Lower lobe of right lung (tissue), 2 donors: ENCODE measurements at regions not wholly inside any gene's neighbourhood (a gene's known extent, or its start where the extent isn't known, plus 50 kb on each side); places are given as distances from the start of the nearest gene placed in this dataset.
"Not testable (repeated sequence)": the region's sequence is repeated elsewhere in the genome, so short reads cannot be mapped to it uniquely, and the experiment has no call there.

Source experiments
- ATAC-seq, 2 donors: fragments of 200-7000 bp; cut with Tn5 transposase; one replicate each; pipeline ENCODE4 v1.9.1; 2020 to 2022; ENCODE audit warnings: mild to moderate bottlenecking in 2 of 2, moderate library complexity in 2 of 2
- DNase-seq: peaks from one replicate; pipeline ENCODE4 v3.0.0-alpha.2; 2020
- H3K27ac ChIP-seq: fragments of 200-600 bp; one replicate; pipeline ENCODE4 v1.8.0; 2022
- H3K27me3 ChIP-seq: fragments of 200-600 bp; one replicate; pipeline ENCODE4 v1.8.0; 2022; ENCODE audit warnings: low read depth
- H3K36me3 ChIP-seq: fragments of 200-600 bp; one replicate; pipeline ENCODE4 v1.8.0; 2022; ENCODE audit warnings: mild to moderate bottlenecking
- H3K4me1 ChIP-seq: fragments of 200-600 bp; one replicate; pipeline ENCODE4 v1.8.0; 2022
- H3K4me3 ChIP-seq: fragments of 200-600 bp; one replicate; pipeline ENCODE4 v1.8.0; 2022; ENCODE audit warnings: mild to moderate bottlenecking
- H3K9me3 ChIP-seq: fragments of 200-600 bp; one replicate; pipeline ENCODE4 v1.8.0; 2022
- intact Hi-C: fragments of 100-400 bp; cut with DNase I; formaldehyde crosslinking; loops from one replicate; pipeline ENCODE4 v1.11.0; 2022
- TF ChIP-seq, protein P1 (sequence below): fragments of 200-600 bp; IDR thresholded peaks from one replicate; pipeline ENCODE4 v1.8.0; 2022; ENCODE audit warnings: antibody characterized with exemption, mild to moderate bottlenecking
- donor health status: DM: no; HTN: yes; CAD: no; lungs with severe emphysema.

DNA sequence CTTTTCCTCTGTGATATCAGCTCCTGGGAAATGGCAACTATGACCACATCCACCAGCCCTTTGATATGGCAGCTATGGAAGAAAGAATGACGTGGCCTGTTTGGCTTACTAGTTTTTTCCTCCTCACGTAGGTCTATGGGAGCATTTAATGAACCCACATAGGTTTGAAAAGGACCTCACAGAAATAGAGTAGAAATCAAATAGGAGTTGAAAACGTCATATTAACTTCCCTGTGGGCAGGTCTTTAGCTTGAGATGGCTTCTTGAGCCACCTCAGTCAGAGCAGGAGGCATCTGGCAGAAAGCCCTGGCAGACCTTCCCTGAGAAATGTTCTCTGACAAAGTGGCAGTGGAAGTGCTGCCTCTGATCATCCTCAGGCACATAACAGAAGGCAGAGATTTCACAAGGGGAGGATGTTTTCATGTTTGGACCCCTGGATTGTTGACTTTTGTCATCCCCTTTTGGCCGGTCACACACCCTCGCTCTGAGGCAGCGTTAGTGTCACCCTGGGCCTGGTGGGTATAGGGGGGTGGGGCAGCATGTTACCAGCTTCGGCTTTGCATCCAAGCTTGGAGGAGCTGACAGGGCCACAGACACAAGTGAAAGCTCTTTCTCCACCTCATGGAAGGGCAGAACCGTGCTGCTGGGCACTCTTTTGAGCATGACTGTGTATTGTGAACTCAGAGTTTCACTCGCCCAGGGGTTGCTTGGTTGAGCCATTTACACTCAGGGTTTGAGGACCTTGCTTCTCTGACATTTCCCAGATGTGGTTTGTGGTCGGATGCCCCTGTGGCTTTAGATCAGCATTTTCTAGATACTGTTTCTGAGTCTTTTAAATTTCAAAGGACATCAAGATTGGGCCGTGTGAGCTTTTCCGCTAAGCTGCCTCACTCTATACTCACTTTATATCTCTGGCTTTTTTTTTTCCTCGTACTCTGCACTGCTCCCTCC, 184.2 kb downstream of the STK31 start:
- no peak overlapping the region for H3K27ac ChIP-seq

DNA sequence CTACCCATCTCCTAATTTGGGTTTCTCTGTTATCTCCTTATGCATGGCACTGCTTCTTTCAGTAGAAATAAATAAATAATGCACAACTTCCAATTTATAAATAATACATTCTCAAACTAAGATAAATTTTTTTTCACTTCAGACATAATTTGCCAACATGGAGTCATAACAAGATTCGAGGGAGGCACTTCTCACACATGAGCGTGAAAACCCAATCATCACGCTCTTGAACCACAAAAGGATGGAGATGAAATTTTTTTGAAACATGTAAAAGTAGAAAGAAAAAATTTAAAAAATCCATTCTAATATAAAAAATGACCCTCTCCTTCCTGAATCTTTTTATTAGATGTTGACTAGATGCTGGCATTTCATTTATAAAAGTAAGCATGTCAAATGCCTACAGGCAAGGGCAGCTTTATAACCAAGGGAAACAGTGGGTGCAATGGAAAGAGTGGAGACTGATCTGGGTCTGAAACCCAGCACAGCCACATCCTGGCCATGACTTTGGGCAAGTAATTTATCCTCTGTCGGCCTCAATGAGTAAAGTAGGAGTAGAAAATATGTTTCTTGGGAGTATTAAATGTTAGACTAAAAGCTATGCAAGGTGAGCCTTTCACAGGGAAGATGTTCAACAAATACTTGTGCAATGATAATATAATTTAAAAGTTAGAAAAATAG, 185.0 kb downstream of the STK31 start:
- no peaks in the 10 kb centered on the region for H3K36me3 ChIP-seq
- intact Hi-C loops = no loop called here
- no peaks in the 10 kb centered on the region for H3K9me3 ChIP-seq
- TF ChIP-seq, protein P1, sequence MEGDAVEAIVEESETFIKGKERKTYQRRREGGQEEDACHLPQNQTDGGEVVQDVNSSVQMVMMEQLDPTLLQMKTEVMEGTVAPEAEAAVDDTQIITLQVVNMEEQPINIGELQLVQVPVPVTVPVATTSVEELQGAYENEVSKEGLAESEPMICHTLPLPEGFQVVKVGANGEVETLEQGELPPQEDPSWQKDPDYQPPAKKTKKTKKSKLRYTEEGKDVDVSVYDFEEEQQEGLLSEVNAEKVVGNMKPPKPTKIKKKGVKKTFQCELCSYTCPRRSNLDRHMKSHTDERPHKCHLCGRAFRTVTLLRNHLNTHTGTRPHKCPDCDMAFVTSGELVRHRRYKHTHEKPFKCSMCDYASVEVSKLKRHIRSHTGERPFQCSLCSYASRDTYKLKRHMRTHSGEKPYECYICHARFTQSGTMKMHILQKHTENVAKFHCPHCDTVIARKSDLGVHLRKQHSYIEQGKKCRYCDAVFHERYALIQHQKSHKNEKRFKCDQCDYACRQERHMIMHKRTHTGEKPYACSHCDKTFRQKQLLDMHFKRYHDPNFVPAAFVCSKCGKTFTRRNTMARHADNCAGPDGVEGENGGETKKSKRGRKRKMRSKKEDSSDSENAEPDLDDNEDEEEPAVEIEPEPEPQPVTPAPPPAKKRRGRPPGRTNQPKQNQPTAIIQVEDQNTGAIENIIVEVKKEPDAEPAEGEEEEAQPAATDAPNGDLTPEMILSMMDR = no peak
- DNase-seq = no peak
- H3K4me3 ChIP-seq = no peak overlapping the region
- H3K27me3 ChIP-seq = no peaks in the 10 kb centered on the region
- no peaks in the 10 kb centered on the region for H3K4me1 ChIP-seq
- no peak for ATAC-seq
- H3K27ac ChIP-seq = no peak overlapping the region

More for the DNA sequence above, 184.2 kb downstream of the STK31 start:
- Histone ChIP-seq H3K27me3 (no peaks in the 10 kb centered on the region), H3K9me3 (no peaks in the 10 kb centered on the region), H3K36me3 (no peaks in the 10 kb centered on the region), H3K4me1 (no peaks in the 10 kb centered on the region), H3K4me3 (no peak overlapping the region)
- intact Hi-C loops = no loop called here
- ATAC-seq (no peak), DNase-seq (no peak)
- TF ChIP-seq, protein P1 = no peak

DNA sequence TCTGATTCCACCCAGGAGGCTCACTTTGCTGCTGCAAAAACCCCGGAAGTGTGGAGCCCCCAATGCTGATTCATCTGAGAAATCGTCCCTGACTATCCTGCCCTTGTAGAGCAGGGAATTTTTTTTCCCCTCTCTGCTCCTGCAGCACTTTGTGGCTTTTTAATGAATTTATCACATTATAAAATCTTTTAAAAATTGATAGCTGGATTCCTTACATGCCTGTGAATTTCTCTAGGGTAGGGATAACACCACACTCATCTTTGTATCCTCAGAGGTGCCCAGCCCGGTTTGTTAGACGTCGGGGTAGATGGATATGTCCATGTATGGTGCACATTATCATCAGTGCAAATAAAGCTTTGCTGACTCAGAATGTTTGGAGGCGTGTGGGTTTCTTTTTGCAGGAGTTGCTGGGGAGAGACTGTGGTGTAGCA, 185.7 kb downstream of the STK31 start:
- Histone ChIP-seq H3K4me1 (no peaks in the 10 kb centered on the region), H3K4me3 (no peak overlapping the region), H3K36me3 (no peaks in the 10 kb centered on the region), H3K27me3 (no peaks in the 10 kb centered on the region), H3K27ac (no peak overlapping the region), H3K9me3 (no peaks in the 10 kb centered on the region)
- ATAC-seq (no peak), DNase-seq (no peak)
- TF ChIP-seq, protein P1 = no peak
- intact Hi-C loops = no loop called here

DNA sequence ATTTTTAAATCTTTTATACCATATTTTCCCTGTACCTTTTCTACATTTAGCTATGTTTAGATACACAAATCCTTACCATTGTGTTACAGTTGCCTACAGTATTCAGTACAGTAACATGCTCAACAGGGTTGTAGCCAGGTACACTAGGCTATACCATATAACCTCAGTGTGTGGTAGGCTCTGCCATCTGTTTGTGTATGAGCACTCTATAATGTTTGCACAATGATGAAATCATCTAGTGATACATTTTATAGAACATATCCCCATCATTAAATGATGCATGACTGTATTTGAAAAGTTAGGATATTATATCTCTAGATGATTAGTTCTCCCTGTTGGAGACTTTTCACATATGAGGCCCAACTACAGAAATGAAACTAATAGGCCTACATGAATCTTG, 188.6 kb downstream of the STK31 start:
- TF ChIP-seq, protein P1 = no peak
- H3K27me3 ChIP-seq = no peaks in the 10 kb centered on the region
- H3K9me3 ChIP-seq = no peaks in the 10 kb centered on the region
- intact Hi-C loops = no loop called here
- no peaks in the 10 kb centered on the region for H3K36me3 ChIP-seq
- no peak for ATAC-seq
- H3K4me3 ChIP-seq = no peak overlapping the region
- no peak overlapping the region for H3K27ac ChIP-seq
- no peak for DNase-seq
- H3K4me1 ChIP-seq = no peaks in the 10 kb centered on the region

DNA sequence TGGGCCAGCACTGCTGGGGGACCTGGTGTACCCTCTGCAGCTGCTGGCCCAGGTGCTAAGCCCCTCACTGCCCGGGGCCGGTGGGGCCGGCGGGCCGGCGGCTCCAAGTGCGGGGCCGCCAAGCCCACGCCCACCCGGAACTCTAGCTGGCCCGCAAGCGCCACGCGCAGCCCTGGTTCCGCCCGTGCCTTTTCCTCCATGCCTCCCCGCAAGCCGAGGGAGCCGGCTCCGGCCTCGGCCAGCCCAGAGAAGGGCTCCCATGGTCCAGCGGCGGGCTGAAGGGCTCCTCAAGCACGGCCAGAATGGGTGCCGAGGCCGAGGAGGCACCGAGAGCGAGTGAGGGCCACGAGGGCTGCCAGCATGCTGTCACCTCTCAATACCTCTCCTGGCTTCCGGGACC, 194.9 kb downstream of the STK31 start:
- H3K9me3 ChIP-seq, DNase-seq, H3K4me1 ChIP-seq, H3K27ac ChIP-seq, H3K4me3 ChIP-seq, intact Hi-C loops, H3K27me3 ChIP-seq, H3K36me3 ChIP-seq, ATAC-seq: not testable (repeated sequence)

DNA sequence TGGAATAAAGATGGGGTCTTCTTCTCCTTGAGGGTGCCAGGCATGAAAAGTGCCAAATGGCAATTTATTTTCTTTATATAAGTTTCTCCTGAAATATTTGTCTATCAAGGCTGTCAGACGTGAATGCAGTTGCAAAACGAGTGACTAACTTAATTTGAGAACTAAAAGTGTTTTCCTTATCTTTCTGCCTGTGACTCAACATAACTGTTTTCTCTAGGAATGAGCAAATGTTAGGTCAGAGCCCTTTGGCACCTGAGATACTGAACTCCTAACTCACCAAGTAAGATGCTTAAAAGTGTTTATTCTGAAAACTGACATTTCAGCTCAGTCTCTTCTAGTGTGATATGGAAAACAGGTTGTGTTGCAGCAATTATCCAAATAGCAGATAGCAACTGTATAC, 197.0 kb downstream of the STK31 start:
- no peak for ATAC-seq
- no peak overlapping the region for H3K4me3 ChIP-seq
- no peaks in the 10 kb centered on the region for H3K36me3 ChIP-seq
- TF ChIP-seq, protein P1 = no peak
- H3K27ac ChIP-seq = no peak overlapping the region
- no peaks in the 10 kb centered on the region for H3K9me3 ChIP-seq
- H3K4me1 ChIP-seq = no peaks in the 10 kb centered on the region
- no peak for DNase-seq
- intact Hi-C loops = no loop called here
- H3K27me3 ChIP-seq = no peaks in the 10 kb centered on the region
